Ovary (tissue), 7 donors: ENCODE measurements at regions not wholly inside any gene's neighbourhood (a gene's known extent, or its start where the extent isn't known, plus 50 kb on each side); places are given as distances from the start of the nearest gene placed in this dataset.

Experiments used
- DNase-seq, 5 donors: peaks; one replicate each; pipeline ENCODE4 v3.0.0-alpha.2; 2019 to 2020
- H3K27ac ChIP-seq, 2 donors: fragments of 200-600 bp; one replicate each; pipeline versions ENCODE4 v1.5.1 to v1.8.0; 2019 to 2022
- H3K27me3 ChIP-seq: fragments of 200-600 bp; one replicate; pipeline ENCODE4 v1.8.0; 2022
- H3K36me3 ChIP-seq: fragments of 200-600 bp; sonication (generic); one replicate; pipeline ENCODE4 v1.5.1; 2019
- H3K4me1 ChIP-seq: one replicate; pipeline ENCODE4 v1.8.1; 2013; ENCODE audit warnings: mild to moderate bottlenecking, moderate library complexity; ENCODE audit not compliant: insufficient read depth
- H3K4me3 ChIP-seq: fragments of 200-600 bp; sonication (generic); one replicate; pipeline ENCODE4 v1.5.1; 2017
- H3K9me3 ChIP-seq, 2 donors: fragments of 200-600 bp in 1 of 2; sonication (generic) in 1 of 2; one replicate each; pipeline versions ENCODE4 v1.5.1 to v1.8.1; 2013 to 2019; ENCODE audit warnings: mild to moderate bottlenecking in 1 of 2, moderate library complexity in 1 of 2
- CTCF ChIP-seq, 3 donors: fragments of 450-650 bp in 2 of 3; fragments of 200-600 bp in 1 of 3; IDR thresholded peaks; one replicate each; pipeline versions ENCODE4 v1.5.1 to v1.8.0; 2016 to 2022; ENCODE audit warnings: antibody characterized with exemption in 3 of 3, mild to moderate bottlenecking in 1 of 3
- EP300 ChIP-seq: sonication (generic); formaldehyde crosslinking; IDR thresholded peaks from one replicate; pipeline ENCODE4 v1.6.1; 2017; ENCODE audit warnings: antibody characterized with exemption
- POLR2A ChIP-seq: fragments of 450-650 bp; IDR thresholded peaks from one replicate; pipeline ENCODE4 v1.6.1; 2017; ENCODE audit warnings: antibody characterized with exemption, mild to moderate bottlenecking, moderate library complexity
- whole genome bisulfite sequencing, 3 donors: extraction: QIAGEN DNeasy Blood & Tissue Kit in 1 of 3; methylation state at CpG; one replicate each; pipeline versions ENCODE4 v1.1.5 to v1.1.7; 2013 to 2017; 5-methylcytosine and 5-hydroxymethylcytosine counted together
- intact Hi-C, 4 donors: fragments of 100-400 bp; cut with DNase I; formaldehyde crosslinking; loops; one replicate each; pipeline versions ENCODE4 v1.11.0 to v1.15.1; 2022 to 2023
- donor health status: DM: no; HTN: no; CAD: no; lungs with moderate emphysema.
- donor health status: DM: no; HTN: no; CAD: no.
- donor health status: Bipolar disorder and iron deficiency.
- donor health status: DM: no; HTN: no; CAD: no.
- donor health status: DM: yes; HTN: yes; CAD: no.

GRCh38 chrX:56025872-56026571, 206.1 kb upstream of the KLF8 start:
- Histone ChIP-seq H3K36me3 (no peaks in the 10 kb centered on the region), H3K27ac (no peak overlapping the region), H3K4me3 (no peak overlapping the region), H3K9me3 (no peaks in the 10 kb centered on the region), H3K4me1 (no peaks in the 10 kb centered on the region), H3K27me3 (no peaks in the 10 kb centered on the region)
- intact Hi-C loops: no loop called here
- TF ChIP-seq CTCF (IDR thresholded peaks at IDR 0.05) (no peak), POLR2A (no peak), EP300 (no peak)
- DNase-seq: no peak
- WGBS, 3 donors: 77 to 80% (median 77%) methylated on average over 11 of the region's 11 CpGs

- H3K36me3 ChIP-seq: no peaks in the 10 kb centered on the region
- intact Hi-C loops: no loop called here
- 85 to 87% (median 87%) methylated on average over 4 of the region's 4 CpGs for WGBS, 3 donors
Measured at GRCh38 chrX:56026815-56027214, 205.3 kb upstream of the KLF8 start.

GRCh38 chrX:56029188-56029587, 203.0 kb upstream of the KLF8 start:
- H3K27ac ChIP-seq: no peak overlapping the region
- no peak overlapping the region for H3K4me3 ChIP-seq
- H3K9me3 ChIP-seq: no peaks in the 10 kb centered on the region
- no peaks in the 10 kb centered on the region for H3K36me3 ChIP-seq
- no peaks in the 10 kb centered on the region for H3K4me1 ChIP-seq
- intact Hi-C loops: no loop called here
- no peak for DNase-seq
- TF ChIP-seq POLR2A (no peak), CTCF (IDR thresholded peaks at IDR 0.05) (no peak), EP300 (no peak)
- no peaks in the 10 kb centered on the region for H3K27me3 ChIP-seq
- 57 to 70% (median 68%) methylated on average over 5 of the region's 5 CpGs for WGBS, 3 donors

More at GRCh38 chrX:56026815-56027214, 205.3 kb upstream of the KLF8 start:
- Histone ChIP-seq H3K4me3 (no peak overlapping the region), H3K27ac (no peak overlapping the region), H3K9me3 (no peaks in the 10 kb centered on the region), H3K27me3 (no peaks in the 10 kb centered on the region), H3K4me1 (no peaks in the 10 kb centered on the region)
- no peak for DNase-seq
- TF ChIP-seq EP300: no peak
- no peak for TF ChIP-seq CTCF (IDR thresholded peaks at IDR 0.05)
- no peak for TF ChIP-seq POLR2A

- Histone ChIP-seq H3K9me3 (no peaks in the 10 kb centered on the region), H3K27ac (no peak overlapping the region), H3K27me3 (no peaks in the 10 kb centered on the region), H3K4me3 (no peak overlapping the region), H3K4me1 (no peaks in the 10 kb centered on the region), H3K36me3 (no peaks in the 10 kb centered on the region)
- TF ChIP-seq EP300 (no peak), CTCF (IDR thresholded peaks at IDR 0.05) (no peak), POLR2A (no peak)
- intact Hi-C loops: no loop called here
- 76 to 87% (median 83%) methylated on average over 8 of the region's 8 CpGs for WGBS, 3 donors
- no peak for DNase-seq
Measured at GRCh38 chrX:56029691-56030090, 202.5 kb upstream of the KLF8 start.
